ENCODE measurements at regions not wholly inside any gene's neighbourhood (a gene's known extent, or its start where the extent isn't known, plus 50 kb on each side); places are given as distances from the start of the nearest gene placed in this dataset.

- Histone ChIP-seq H3K9me3 (peaks cover 0 to 2% (median 0%) of the 10 kb centered on the region in 12 donors), H3K4me1 (peaks cover 0 to 4% (median 0%) of the 10 kb centered on the region in 12 donors), H3K36me3 (no peaks in the 10 kb centered on the region), H3K27ac (no peak overlapping the region), H3K27me3 (no peaks in the 10 kb centered on the region), H3K4me3 (no peak overlapping the region)
- 15 to 23% (median 22%) methylated on average over 2 of the region's 2 CpGs for WGBS, 4 donors
- intact Hi-C loops (cut with DNase I) = no loop called here
- no peak for DNase-seq
- peak in 2 of 4 donors; percentile 65 to 70 for ATAC-seq
- TF ChIP-seq CTCF (IDR thresholded peaks at IDR 0.05) (no peak), POLR2A (IDR thresholded peaks at IDR 0.05) (no peak)
Observed at GRCh38 chr7:119660080-119660479, 612.9 kb upstream of the KCND2 start.

GRCh38 chr7:119664601-119665000 is 608.4 kb upstream of the KCND2 start:
- ATAC-seq (no peak), DNase-seq (no peak)
- H3K27me3 ChIP-seq = no peaks in the 10 kb centered on the region
- peaks cover 0 to 2% (median 0%) of the 10 kb centered on the region in 12 donors for H3K4me1 ChIP-seq
- intact Hi-C loops (cut with DNase I) = no loop called here
- TF ChIP-seq POLR2A (IDR thresholded peaks at IDR 0.05) (no peak), CTCF (IDR thresholded peaks at IDR 0.05) (no peak)
- no peak overlapping the region for H3K27ac ChIP-seq
- H3K9me3 ChIP-seq = no peaks in the 10 kb centered on the region
- 32 to 48% (median 40%) methylated on average over 1 of the region's 1 CpG for WGBS, 4 donors
- no peak overlapping the region for H3K4me3 ChIP-seq
- H3K36me3 ChIP-seq = no peaks in the 10 kb centered on the region

- no peaks in the 10 kb centered on the region for H3K4me1 ChIP-seq
- H3K4me3 ChIP-seq = no peak overlapping the region
- no peak for TF ChIP-seq POLR2A (IDR thresholded peaks at IDR 0.05)
- no peak for TF ChIP-seq CTCF (IDR thresholded peaks at IDR 0.05)
- intact Hi-C loops (cut with DNase I) = no loop called here
- ATAC-seq (no peak), DNase-seq (no peak)
- H3K36me3 ChIP-seq = no peaks in the 10 kb centered on the region
- no peaks in the 10 kb centered on the region for H3K27me3 ChIP-seq
- H3K9me3 ChIP-seq = no peaks in the 10 kb centered on the region
- H3K27ac ChIP-seq = no peak overlapping the region
Observed at GRCh38 chr7:119665796-119666195, 607.2 kb upstream of the KCND2 start.

GRCh38 chr7:119681336-119681735 is 591.6 kb upstream of the KCND2 start:
- Histone ChIP-seq H3K9me3 (no peaks in the 10 kb centered on the region), H3K4me3 (no peak overlapping the region), H3K27me3 (no peaks in the 10 kb centered on the region), H3K4me1 (no peaks in the 10 kb centered on the region), H3K36me3 (no peaks in the 10 kb centered on the region), H3K27ac (no peak overlapping the region)
- DNase-seq (no peak), ATAC-seq (no peak)
- 62 to 72% (median 67%) methylated on average over 2 of the region's 2 CpGs for WGBS, 4 donors
- intact Hi-C loops (cut with DNase I) = no loop called here
- TF ChIP-seq POLR2A (IDR thresholded peaks at IDR 0.05) (no peak), CTCF (IDR thresholded peaks at IDR 0.05) (no peak)

All from heart left ventricle (tissue), 16 donors.